ENCODE measurements at regions not wholly inside any gene's neighbourhood (a gene's known extent, or its start where the extent isn't known, plus 50 kb on each side); places are given as distances from the start of the nearest gene placed in this dataset.

DNA sequence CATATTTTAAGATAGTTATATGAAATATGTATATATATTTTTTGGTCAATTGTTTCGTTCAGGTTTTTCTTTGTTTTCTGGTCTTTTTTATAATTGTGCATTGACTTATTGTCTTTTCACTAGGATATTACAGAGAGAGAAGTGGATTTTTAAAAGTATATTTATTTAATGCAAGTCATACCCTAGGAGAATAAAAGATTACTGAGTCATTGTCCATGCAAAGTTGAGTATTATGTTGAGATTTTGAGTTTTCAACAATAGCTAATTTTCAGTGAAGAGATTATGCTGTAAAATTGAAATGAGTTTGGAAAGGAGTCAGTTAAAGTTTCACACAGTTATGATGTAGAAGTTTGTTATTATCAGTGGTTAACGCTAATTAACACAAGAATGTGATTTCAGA is 203.6 kb upstream of the SPRED2 start:
- intact Hi-C loops (cut with micrococcal nuclease) = no loop called here
- no peaks in the 10 kb centered on the region for H3K36me3 ChIP-seq

DNA sequence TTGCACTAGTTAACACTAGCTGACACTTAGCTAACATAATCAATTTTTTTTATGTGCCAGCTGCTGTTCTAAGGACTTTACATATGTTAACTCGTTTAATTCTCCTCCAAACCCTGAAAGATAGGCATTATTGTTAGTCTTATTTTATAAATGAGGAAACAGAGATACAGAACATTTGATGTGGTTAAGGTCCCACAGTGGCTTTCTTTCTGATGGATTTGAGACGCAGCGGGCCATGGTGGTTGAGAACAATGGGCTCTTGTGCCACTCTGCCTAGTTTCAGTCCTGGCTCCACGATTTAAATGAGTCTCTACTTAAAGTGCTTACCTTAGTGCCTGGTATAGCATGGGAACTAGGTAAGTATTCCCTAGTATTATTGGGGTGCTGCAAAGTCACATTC is 201.9 kb upstream of the SPRED2 start:
- Histone ChIP-seq H3K4me3 (no peak overlapping the region), H3K4me1 (no peaks in the 10 kb centered on the region), H3K27me3 (ENCODE audit: low read depth) (peaks cover 46% of the 10 kb centered on the region), H3K36me3 (no peaks in the 10 kb centered on the region), H3K9me3 (replicated peaks) (no peaks in the 10 kb centered on the region), H3K27ac (replicated peaks) (no peak overlapping the region)
- TF ChIP-seq, protein P1, sequence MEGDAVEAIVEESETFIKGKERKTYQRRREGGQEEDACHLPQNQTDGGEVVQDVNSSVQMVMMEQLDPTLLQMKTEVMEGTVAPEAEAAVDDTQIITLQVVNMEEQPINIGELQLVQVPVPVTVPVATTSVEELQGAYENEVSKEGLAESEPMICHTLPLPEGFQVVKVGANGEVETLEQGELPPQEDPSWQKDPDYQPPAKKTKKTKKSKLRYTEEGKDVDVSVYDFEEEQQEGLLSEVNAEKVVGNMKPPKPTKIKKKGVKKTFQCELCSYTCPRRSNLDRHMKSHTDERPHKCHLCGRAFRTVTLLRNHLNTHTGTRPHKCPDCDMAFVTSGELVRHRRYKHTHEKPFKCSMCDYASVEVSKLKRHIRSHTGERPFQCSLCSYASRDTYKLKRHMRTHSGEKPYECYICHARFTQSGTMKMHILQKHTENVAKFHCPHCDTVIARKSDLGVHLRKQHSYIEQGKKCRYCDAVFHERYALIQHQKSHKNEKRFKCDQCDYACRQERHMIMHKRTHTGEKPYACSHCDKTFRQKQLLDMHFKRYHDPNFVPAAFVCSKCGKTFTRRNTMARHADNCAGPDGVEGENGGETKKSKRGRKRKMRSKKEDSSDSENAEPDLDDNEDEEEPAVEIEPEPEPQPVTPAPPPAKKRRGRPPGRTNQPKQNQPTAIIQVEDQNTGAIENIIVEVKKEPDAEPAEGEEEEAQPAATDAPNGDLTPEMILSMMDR (IDR thresholded peaks at IDR 0.05; ENCODE audit: borderline replicate concordance) = no peak
- no peak for DNase-seq
- intact Hi-C loops (cut with micrococcal nuclease) = no loop called here

More for the DNA sequence above, 203.6 kb upstream of the SPRED2 start:
- no peaks in the 10 kb centered on the region for H3K9me3 ChIP-seq (replicated peaks)
- H3K4me1 ChIP-seq = no peaks in the 10 kb centered on the region
- no peak overlapping the region for H3K4me3 ChIP-seq
- H3K27me3 ChIP-seq (ENCODE audit: low read depth) = peaks cover 58% of the 10 kb centered on the region
- no peak for DNase-seq
- TF ChIP-seq, protein P1 (IDR thresholded peaks at IDR 0.05; ENCODE audit: borderline replicate concordance) = no peak
- H3K27ac ChIP-seq (replicated peaks) = no peak overlapping the region

GRCh38 chr2:65630643-65631042 is 198.2 kb upstream of the SPRED2 start:
- Histone ChIP-seq H3K4me1 (no peaks in the 10 kb centered on the region), H3K27ac (replicated peaks) (no peak overlapping the region), H3K27me3 (ENCODE audit: low read depth) (peaks cover 24% of the 10 kb centered on the region), H3K9me3 (replicated peaks) (peaks cover 15% of the 10 kb centered on the region), H3K36me3 (no peaks in the 10 kb centered on the region), H3K4me3 (no peak overlapping the region)
- no peak for DNase-seq
- TF ChIP-seq, protein P1 (IDR thresholded peaks at IDR 0.05; ENCODE audit: borderline replicate concordance) = no peak
- intact Hi-C loops (cut with micrococcal nuclease) = no loop called here

- intact Hi-C loops (cut with micrococcal nuclease) = no loop called here
- Histone ChIP-seq H3K4me3 (no peak overlapping the region), H3K4me1 (no peaks in the 10 kb centered on the region), H3K27me3 (ENCODE audit: low read depth) (peaks cover 11% of the 10 kb centered on the region), H3K9me3 (replicated peaks) (peaks cover 15% of the 10 kb centered on the region), H3K36me3 (no peaks in the 10 kb centered on the region), H3K27ac (replicated peaks) (no peak overlapping the region)
- TF ChIP-seq, protein P1 (IDR thresholded peaks at IDR 0.05; ENCODE audit: borderline replicate concordance) = no peak
- DNase-seq = no peak
Observed at GRCh38 chr2:65628156-65628555, 195.8 kb upstream of the SPRED2 start.

DNA sequence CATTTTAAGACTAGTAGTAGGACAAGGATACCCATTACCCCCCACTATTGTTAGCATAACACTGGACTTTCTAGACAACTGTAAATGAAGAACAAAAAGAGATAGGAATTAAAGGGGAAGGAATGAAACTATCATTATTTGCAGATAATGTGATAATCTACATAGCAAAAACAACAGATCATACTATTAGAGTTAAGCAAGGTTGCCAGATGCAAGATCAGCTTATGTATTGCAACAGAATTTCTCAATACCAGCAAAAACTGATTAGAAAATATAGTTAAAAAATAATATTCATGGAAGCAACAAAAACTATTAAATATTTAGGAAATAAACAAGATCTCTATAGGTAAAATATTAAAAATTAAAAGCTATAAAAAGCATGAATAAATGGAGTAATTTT is 194.4 kb upstream of the SPRED2 start:
- intact Hi-C loops (cut with micrococcal nuclease) = no loop called here
- TF ChIP-seq, protein P1 (IDR thresholded peaks at IDR 0.05; ENCODE audit: borderline replicate concordance) = no peak
- H3K36me3 ChIP-seq = no peaks in the 10 kb centered on the region
- peaks cover 24% of the 10 kb centered on the region for H3K27me3 ChIP-seq (ENCODE audit: low read depth)
- H3K4me1 ChIP-seq = no peaks in the 10 kb centered on the region
- no peak for DNase-seq
- no peak overlapping the region for H3K27ac ChIP-seq (replicated peaks)
- H3K9me3 ChIP-seq (replicated peaks) = peaks cover 15% of the 10 kb centered on the region
- no peak overlapping the region for H3K4me3 ChIP-seq

DNA sequence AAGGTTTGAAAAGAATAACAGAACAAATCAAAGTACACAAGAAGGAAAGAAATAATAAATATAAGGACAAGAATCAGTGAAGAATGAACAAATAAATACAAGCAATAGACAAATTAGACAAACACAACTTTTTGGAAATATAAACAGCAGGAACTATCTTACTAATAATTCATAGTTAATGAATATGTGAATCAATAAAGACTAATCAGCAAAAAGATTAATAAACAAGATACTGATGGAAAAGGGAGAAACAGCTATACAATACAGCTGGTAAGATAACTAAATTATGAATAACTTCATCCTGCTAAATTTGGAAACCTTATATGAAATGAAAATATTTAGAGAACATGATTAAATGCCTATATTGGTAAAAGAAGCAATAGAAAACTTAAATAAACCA is 193.6 kb upstream of the SPRED2 start:
- intact Hi-C loops (cut with micrococcal nuclease) = no loop called here
- Histone ChIP-seq H3K4me3 (no peak overlapping the region), H3K4me1 (no peaks in the 10 kb centered on the region), H3K27ac (replicated peaks) (no peak overlapping the region), H3K27me3 (ENCODE audit: low read depth) (peaks cover 32% of the 10 kb centered on the region), H3K9me3 (replicated peaks) (peaks cover 15% of the 10 kb centered on the region), H3K36me3 (no peaks in the 10 kb centered on the region)
- TF ChIP-seq, protein P1 (IDR thresholded peaks at IDR 0.05; ENCODE audit: borderline replicate concordance) = no peak
- no peak for DNase-seq
